HEK293 (cell line): ENCODE measurements at regions not wholly inside any gene's neighbourhood (a gene's known extent, or its start where the extent isn't known, plus 50 kb on each side); places are given as distances from the start of the nearest gene placed in this dataset.

Experiments used
- CTCF ChIA-PET: fragments of 350-600 bp; formaldehyde crosslinking; extraction: SDS; loops from one replicate; lab custom pipeline; 2021; ENCODE audit warnings: antibody characterized with exemption; lab: Yijun Ruan, JAX
- POLR2A ChIA-PET: fragments of 300-600 bp; formaldehyde crosslinking; extraction: SDS; loops from one replicate; lab custom pipeline; 2020; ENCODE audit warnings: antibody characterized with exemption, inconsistent platforms; lab: Yijun Ruan, JAX
- H3K27ac ChIP-seq: fragments of 200-500 bp; sonication (Bioruptor generic); 2 replicates; pipeline ENCODE4 v1.5.1; 2014; ENCODE audit warnings: low read depth, low read length, control low read depth, inconsistent platforms; ENCODE audit errors: extremely low read depth
- H3K36me3 ChIP-seq, 2 experiments: fragments of 200-500 bp in 1 of 2; sonication (Bioruptor generic) in 1 of 2; 1 replicate in 1 of 2; 2 replicates in 1 of 2; pipeline ENCODE4 v1.5.1; 2014 to 2017; ENCODE audit warnings: inconsistent platforms in 2 of 2, low read length in 2 of 2; ENCODE audit not compliant: control insufficient read depth in 2 of 2, insufficient read depth in 1 of 2
- H3K4me1 ChIP-seq: fragments of 200-500 bp; sonication (Bioruptor generic); 2 replicates; pipeline ENCODE4 v1.5.1; 2014; ENCODE audit warnings: mild to moderate bottlenecking, low read length, inconsistent platforms; ENCODE audit not compliant: control insufficient read depth, insufficient read depth
- H3K4me3 ChIP-seq: 2 replicates; pipeline ENCODE4 v1.5.1; 2011; ENCODE audit warnings: low read depth, mild to moderate bottlenecking, control low read depth, low read length, moderate library complexity
- H3K9me3 ChIP-seq: fragments of 200-500 bp; sonication (Bioruptor generic); 2 replicates; pipeline ENCODE4 v1.5.1; 2014; ENCODE audit warnings: low read depth, low read length, inconsistent platforms; ENCODE audit not compliant: control insufficient read depth, insufficient read depth
- GLI2 ChIP-seq: fragments of 450-650 bp; formaldehyde crosslinking; IDR thresholded peaks from 2 replicates; pipeline ENCODE4; 2017; ENCODE audit warnings: missing biosample characterization, missing genetic modification characterization, low read depth, borderline replicate concordance

DNA sequence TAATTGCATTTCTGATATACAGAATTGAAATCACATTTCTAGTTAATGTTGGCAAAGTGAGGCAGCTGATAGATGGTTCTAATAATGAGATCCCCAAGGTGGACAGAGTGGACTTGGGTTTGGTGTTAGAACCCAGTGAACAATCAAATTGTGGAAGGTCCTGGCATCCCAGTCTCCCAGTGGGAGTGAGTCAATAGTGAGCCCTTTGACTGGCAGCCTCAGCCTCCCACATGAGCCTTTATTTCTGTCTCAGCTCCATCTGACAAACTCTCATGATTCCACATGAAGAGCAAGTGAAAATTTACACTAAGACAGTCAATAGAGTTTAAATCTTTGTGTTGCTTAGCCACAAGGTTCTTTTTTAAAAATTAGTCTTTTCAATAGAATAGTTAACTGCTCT, 56.7 kb upstream of the MYO3A start:
- no peak for TF ChIP-seq GLI2 (tag by site-specific recombination)
- Histone ChIP-seq H3K27ac (no peak overlapping the region), H3K4me1 (no peaks in the 10 kb centered on the region), H3K4me3 (no peak overlapping the region), H3K36me3 (no peaks in the 10 kb centered on the region), H3K9me3 (no peaks in the 10 kb centered on the region)
- CTCF ChIA-PET = interaction anchor here (1.2 to 3.5 kb wide), 5 partner anchors 11 to 395 kb away, joined by 3 to 39 read pairs (median 8); no protein-coding TSS in a partner anchor
- POLR2A ChIA-PET = no interaction called here
